Left renal pelvis (tissue), 4 donors: ENCODE measurements at regions not wholly inside any gene's neighbourhood (a gene's known extent, or its start where the extent isn't known, plus 50 kb on each side); places are given as distances from the start of the nearest gene placed in this dataset.
"Not testable (repeated sequence)": the region's sequence is repeated elsewhere in the genome, so short reads cannot be mapped to it uniquely, and the experiment has no call there.

Experiments used
- DNase-seq, 4 donors: peaks; one replicate each; pipeline ENCODE4 v3.0.0-alpha.2; 2013; ENCODE audit warnings: low read depth in 4 of 4, low spot score in 3 of 4

DNA sequence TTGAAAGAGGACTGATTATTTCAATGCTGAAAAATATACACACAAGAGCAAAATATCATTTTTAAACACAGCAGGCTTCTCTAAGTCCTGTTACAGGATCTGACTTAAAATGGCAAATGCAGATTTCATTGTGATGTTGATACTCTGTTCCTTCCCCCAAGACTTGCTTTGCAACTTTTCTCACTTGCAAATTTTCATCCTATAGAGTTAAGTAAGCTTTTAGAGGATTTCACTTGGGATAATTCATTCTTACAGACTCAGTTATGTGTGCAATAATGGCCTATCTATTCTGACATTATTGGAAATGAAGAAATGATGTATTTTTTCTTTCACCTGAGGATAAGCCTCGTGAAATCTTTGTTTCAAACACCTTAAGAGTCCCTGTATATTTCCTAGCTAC, 2403.2 kb downstream of the ARAP2 start:
- DNase-seq = no peak

DNA sequence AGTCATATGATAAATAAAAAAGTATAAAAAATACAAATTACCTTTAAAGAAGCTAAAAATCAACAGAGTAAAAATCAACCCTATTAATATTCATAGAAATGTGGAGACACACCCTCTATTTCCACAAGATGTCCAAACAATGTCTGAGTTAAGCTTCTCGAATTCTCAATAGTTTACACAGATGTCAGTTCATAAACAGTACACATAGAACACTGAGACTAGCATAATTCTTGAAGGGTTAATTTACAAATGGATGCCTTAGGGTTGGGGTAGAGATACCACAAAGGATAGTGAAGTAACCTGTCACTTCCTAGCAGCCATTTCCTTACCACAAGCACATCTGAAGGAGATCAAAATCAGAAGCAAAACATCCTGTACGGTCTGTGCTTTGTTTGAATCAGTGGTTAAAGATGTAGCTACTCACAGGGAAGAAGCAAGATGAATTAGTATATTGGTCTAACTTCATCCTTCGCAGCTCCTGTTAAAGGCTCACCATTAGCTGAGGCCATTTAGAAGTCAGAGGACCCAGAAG, 2393.9 kb downstream of the ARAP2 start:
- DNase-seq = no peak

DNA sequence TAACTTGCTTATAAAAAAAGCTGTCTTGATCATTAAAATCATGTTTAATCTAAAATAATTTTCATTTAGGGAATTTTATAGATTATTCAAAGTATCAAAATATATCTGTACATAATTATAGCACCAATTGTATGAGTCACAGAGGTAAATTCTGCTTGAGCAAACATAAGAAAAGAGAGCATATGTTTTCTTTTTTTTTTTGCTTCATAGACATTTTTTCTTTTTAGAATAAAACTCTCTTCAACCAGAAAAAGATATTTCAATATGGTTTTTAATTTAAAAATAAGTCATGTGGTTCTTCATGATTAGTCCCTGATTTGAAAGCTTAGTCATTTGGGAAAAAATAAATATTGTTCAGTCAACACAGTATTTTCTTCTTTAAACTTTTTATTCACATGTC, 2390.6 kb downstream of the ARAP2 start:
- not testable (repeated sequence) for DNase-seq

GRCh38 chr4:33864290-33864859, 2379.9 kb downstream of the ARAP2 start:
- DNase-seq = no peak

GRCh38 chr4:33873791-33874190, 2370.5 kb downstream of the ARAP2 start:
- DNase-seq = no peak

- no peak for DNase-seq
Observed at GRCh38 chr4:33878710-33879109, 2365.6 kb downstream of the ARAP2 start.

- DNase-seq = no peak
Observed at GRCh38 chr4:33881176-33881575, 2363.1 kb downstream of the ARAP2 start.

GRCh38 chr4:33882246-33882990, 2361.9 kb downstream of the ARAP2 start:
- DNase-seq = no peak

GRCh38 chr4:33883111-33883510, 2361.2 kb downstream of the ARAP2 start:
- no peak for DNase-seq

DNA sequence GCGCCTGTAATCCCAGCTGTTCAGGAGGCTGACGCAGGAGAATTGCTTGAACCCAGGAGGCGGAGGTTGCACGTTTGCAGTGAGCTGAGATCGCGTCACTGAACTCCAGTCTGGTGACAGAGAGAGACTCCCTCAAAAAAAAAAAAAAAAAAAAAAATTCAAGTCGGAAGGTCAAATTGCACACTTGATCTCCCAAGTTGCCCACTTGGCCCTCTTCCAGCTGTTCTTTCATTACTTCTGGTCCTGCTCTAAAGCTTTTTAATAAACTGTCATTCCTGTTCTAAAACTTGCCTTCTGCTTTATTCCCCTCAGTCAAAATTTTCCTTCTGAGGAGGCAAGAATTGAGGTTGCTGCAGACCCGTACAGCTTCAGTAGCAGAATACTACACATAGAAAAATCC, 2358.0 kb downstream of the ARAP2 start:
- DNase-seq = peak in 1 of 4 donors; percentile 1

DNA sequence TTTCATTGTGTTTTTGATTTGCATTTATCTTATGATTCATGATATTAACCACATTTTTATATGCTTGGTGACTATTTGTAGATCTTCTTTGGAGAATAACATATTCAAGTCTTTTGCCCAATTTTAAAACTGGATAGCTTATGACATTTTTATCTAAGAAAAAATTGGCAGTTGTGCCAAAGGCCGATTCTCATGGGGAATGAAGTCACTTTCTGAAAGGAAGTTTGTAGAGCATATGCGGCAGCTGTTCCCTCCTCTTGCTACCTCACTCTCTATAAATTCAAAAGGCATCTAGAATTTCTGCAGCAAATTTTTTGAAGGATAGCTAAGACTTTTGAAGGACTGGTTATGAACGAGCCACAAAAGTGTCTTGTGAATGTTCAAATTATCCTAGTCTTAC, 2353.5 kb downstream of the ARAP2 start:
- DNase-seq = no peak

GRCh38 chr4:33911959-33912358, 2332.4 kb downstream of the ARAP2 start:
- no peak for DNase-seq

- no peak for DNase-seq
Observed at GRCh38 chr4:33914386-33914785, 2329.9 kb downstream of the ARAP2 start.

GRCh38 chr4:33923469-33923868, 2320.8 kb downstream of the ARAP2 start:
- DNase-seq = no peak

DNA sequence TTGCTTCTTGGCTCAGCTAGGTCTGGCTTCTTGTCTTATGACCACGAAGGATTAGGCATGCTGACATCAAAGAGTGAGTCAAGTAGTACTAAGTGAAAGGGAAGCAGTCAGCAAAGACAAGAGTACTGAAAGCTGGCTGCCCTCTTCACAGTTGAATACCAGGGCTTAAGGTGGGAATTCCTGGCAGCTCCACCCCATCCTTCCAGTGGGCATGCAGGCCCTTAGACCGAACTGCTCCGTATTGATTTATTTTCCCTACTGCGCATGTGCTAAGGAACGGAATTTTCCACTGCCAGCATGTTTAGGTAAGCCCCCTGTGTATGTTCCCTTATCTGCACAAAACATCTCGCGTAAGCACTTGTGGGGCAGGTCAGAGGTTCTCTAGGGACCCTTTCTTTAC, 2320.1 kb downstream of the ARAP2 start:
- no peak for DNase-seq

DNA sequence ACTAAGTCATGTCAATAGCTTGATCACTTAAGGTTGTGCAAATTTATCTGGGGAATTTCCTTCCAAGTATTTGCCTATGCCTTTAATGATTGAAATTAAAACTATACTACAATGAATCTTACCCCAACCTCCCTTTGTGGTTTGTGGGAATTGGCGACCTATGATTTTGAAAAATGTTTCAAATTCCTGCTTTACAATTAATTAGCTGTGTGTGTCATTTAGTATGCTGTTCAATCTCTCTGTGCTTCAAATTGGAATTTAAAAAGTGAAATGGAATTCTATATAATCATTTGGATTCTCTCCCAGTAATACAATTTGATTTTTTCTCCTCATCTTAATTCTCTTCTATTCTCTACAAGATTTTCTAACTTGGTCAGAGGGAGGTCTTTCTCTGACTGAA, 2319.5 kb downstream of the ARAP2 start:
- no peak for DNase-seq

GRCh38 chr4:33930497-33930896, 2313.8 kb downstream of the ARAP2 start:
- DNase-seq = no peak

GRCh38 chr4:33931026-33931425, 2313.3 kb downstream of the ARAP2 start:
- DNase-seq = no peak

DNA sequence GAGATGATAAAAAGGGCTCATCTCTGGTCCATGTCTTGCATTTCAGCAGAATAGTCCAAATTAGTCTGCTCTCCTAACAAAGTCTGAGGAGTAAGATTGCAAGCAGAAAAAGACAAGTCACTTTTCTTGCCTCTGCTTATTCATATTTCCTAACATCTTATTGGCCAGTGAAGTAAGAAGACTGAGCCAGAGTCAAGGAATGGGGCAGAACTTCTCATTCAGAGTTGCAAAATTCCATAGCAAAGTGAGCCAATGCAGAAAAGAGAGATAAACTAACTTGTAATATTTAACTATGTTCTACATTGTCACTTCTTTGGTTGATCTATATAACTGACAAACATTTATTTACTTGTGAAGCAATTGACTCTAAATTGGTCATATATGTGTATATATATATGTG, 2304.0 kb downstream of the ARAP2 start:
- DNase-seq = no peak

- no peak for DNase-seq
Observed at GRCh38 chr4:33941854-33942253, 2302.5 kb downstream of the ARAP2 start.

DNA sequence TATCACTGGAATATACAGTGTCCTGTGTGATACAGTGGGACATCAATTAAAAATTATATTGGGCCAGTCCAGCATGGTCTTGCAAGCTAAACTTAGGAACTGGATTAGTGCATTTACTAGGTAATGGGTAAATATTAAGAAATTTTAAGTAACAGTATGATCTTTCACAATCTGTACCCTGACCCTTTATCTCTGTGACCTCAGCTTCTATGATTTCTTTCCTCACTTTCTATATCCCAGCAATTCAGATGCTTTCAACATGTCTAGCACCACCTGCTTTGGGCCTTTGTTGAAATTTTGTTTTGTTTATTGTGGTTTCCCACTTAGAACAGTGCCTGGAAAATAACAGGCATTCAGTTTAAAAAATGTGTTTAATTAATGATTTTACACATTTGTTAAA, 2295.4 kb downstream of the ARAP2 start:
- no peak for DNase-seq

DNA sequence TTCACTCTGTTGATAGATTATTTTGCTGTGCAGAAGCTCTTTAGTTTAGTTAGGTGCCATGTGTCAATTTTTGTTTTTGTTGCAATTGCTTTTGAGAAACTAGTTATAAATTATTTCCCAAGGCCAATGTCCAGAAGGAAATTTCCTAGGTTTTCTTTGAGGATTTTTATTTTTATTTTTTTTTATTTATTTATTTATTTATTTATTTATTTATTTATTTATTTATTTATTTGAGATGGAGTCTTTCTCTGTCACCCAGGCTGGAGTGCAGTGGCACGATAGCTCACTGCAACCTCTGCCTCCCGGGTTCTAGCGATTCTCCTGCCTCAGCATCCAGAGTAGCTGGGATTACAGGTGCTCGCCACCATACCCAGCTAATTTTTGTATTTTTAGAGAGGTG, 2290.5 kb downstream of the ARAP2 start:
- not testable (repeated sequence) for DNase-seq
